Naive thymus-derived CD4-positive, alpha-beta T cell (primary cell): ENCODE measurements at regions not wholly inside any gene's neighbourhood (a gene's known extent, or its start where the extent isn't known, plus 50 kb on each side); places are given as distances from the start of the nearest gene placed in this dataset.

Source experiments
- ATAC-seq: fragments of 150-1000 bp; cut with Tn5 transposase; 2 replicates; pipeline ENCODE4 v1.10.0; 2021; ENCODE audit warnings: mild to moderate bottlenecking, moderate library complexity
- CTCF ChIA-PET: fragments of 350-600 bp; sonication (Branson Sonifier 250); formaldehyde crosslinking; loops from one replicate; lab custom pipeline; 2021; ENCODE audit warnings: antibody characterized with exemption; lab: Charles Lee
- POLR2A ChIA-PET: fragments of 350-600 bp; sonication (Branson Sonifier 250); formaldehyde crosslinking; loops from one replicate; lab custom pipeline; 2021; ENCODE audit warnings: antibody characterized with exemption, inconsistent platforms; lab: Charles Lee
- DNase-seq, 9 donors: peaks; one replicate each; pipeline versions ENCODE4 v3.0.0 to v3.0.0-alpha.2; 2020 to 2022; ENCODE audit warnings: mixed read lengths in 1 of 9
- H3K27ac ChIP-seq: one replicate; pipeline ENCODE4 v1.7.0; 2013; ENCODE audit warnings: mild to moderate bottlenecking, low read depth, low read length, moderate library complexity
- H3K27me3 ChIP-seq, 2 donors: one replicate each; pipeline ENCODE4 v1.7.0; 2013; ENCODE audit warnings: low read length in 2 of 2, mild to moderate bottlenecking in 2 of 2, moderate library complexity in 2 of 2; ENCODE audit not compliant: control insufficient read depth in 2 of 2, insufficient read depth in 2 of 2
- H3K36me3 ChIP-seq, 3 experiments: 1 replicate in 2 of 3; 2 replicates in 1 of 3; pipeline ENCODE4 v1.7.0; 2013; ENCODE audit warnings: low read length in 3 of 3, mild to moderate bottlenecking in 3 of 3, moderate library complexity in 1 of 3; ENCODE audit not compliant: insufficient read depth in 3 of 3, control insufficient read depth in 2 of 3
- H3K4me1 ChIP-seq, 2 donors: one replicate each; pipeline ENCODE4 v1.7.0; 2013; ENCODE audit warnings: low read length in 2 of 2, mild to moderate bottlenecking in 2 of 2, moderate library complexity in 1 of 2; ENCODE audit not compliant: control insufficient read depth in 2 of 2, insufficient read depth in 2 of 2
- H3K4me3 ChIP-seq: 2 replicates; pipeline ENCODE4 v1.7.0; 2013; ENCODE audit warnings: mild to moderate bottlenecking, low read length
- H3K9me3 ChIP-seq, 3 experiments: 1 replicate in 2 of 3; 2 replicates in 1 of 3; pipeline ENCODE4 v1.7.0; 2013; ENCODE audit warnings: low read length in 3 of 3; ENCODE audit not compliant: control insufficient read depth in 2 of 3
- H3K27ac Mint-ChIP-seq, 9 donors: one replicate each; pipeline ENCODE4 v1.8.0; 2020 to 2022; ENCODE audit warnings: mixed read lengths in 9 of 9, mild to moderate bottlenecking in 8 of 9, moderate library complexity in 5 of 9, inconsistent platforms in 2 of 9
- H3K27me3 Mint-ChIP-seq, 5 donors: one replicate each; pipeline ENCODE4 v1.8.0; 2021 to 2022; ENCODE audit warnings: mixed read lengths in 5 of 5, mild to moderate bottlenecking in 1 of 5
- H3K36me3 Mint-ChIP-seq, 5 donors: one replicate each; pipeline ENCODE4 v1.8.0; 2020 to 2022; ENCODE audit warnings: mixed read lengths in 5 of 5, mild to moderate bottlenecking in 3 of 5, inconsistent platforms in 1 of 5
- H3K4me1 Mint-ChIP-seq, 7 donors: one replicate each; pipeline ENCODE4 v1.8.0; 2020 to 2022; ENCODE audit warnings: mixed read lengths in 7 of 7, mild to moderate bottlenecking in 3 of 7, inconsistent platforms in 1 of 7
- H3K4me3 Mint-ChIP-seq, 10 donors: one replicate each; pipeline ENCODE4 v1.8.0; 2020 to 2022; ENCODE audit warnings: mild to moderate bottlenecking in 10 of 10, mixed read lengths in 10 of 10, moderate library complexity in 6 of 10, inconsistent platforms in 2 of 10
- H3K9me3 Mint-ChIP-seq, 11 donors: one replicate each; pipeline ENCODE4 v1.8.0; 2020 to 2022; ENCODE audit warnings: mixed read lengths in 11 of 11, mild to moderate bottlenecking in 4 of 11, inconsistent platforms in 1 of 11, moderate library complexity in 1 of 11
- intact Hi-C, 2 donors: fragments of 100-400 bp; cut with micrococcal nuclease; formaldehyde crosslinking; loops; one replicate each; pipeline ENCODE4 v1.15.1; 2023

GRCh38 chr22:48156603-48157355 lies 1394.3 kb downstream of the TBC1D22A start:
- Histone ChIP-seq H3K27me3 (no peaks in the 10 kb centered on the region), H3K4me3 (no peak overlapping the region), H3K36me3 (no peaks in the 10 kb centered on the region), H3K9me3 (no peaks in the 10 kb centered on the region), H3K4me1 (no peaks in the 10 kb centered on the region), H3K27ac (no peak overlapping the region)
- intact Hi-C loops, result no loop called here
- ChIA-PET POLR2A (no interaction called here), CTCF (no interaction called here)
- Mint-ChIP-seq H3K9me3 (peaks cover 0 to 2% (median 0%) of the 10 kb centered on the region in 11 donors), H3K4me1 (no peaks in the 10 kb centered on the region), H3K36me3 (no peaks in the 10 kb centered on the region), H3K27ac (no peak overlapping the region), H3K4me3 (no peak overlapping the region), H3K27me3 (peaks cover 0 to 15% (median 0%) of the 10 kb centered on the region in 5 donors)
- ATAC-seq (no peak), DNase-seq (no peak)

GRCh38 chr22:48155446-48155845 lies 1393.0 kb downstream of the TBC1D22A start:
- Mint-ChIP-seq H3K4me1 (no peaks in the 10 kb centered on the region), H3K4me3 (no peak overlapping the region), H3K9me3 (peaks cover 0 to 2% (median 0%) of the 10 kb centered on the region in 11 donors), H3K36me3 (no peaks in the 10 kb centered on the region), H3K27ac (no peak overlapping the region), H3K27me3 (peaks cover 0 to 15% (median 0%) of the 10 kb centered on the region in 5 donors)
- intact Hi-C loops, result no loop called here
- no peaks in the 10 kb centered on the region for H3K9me3 ChIP-seq
- no peak overlapping the region for H3K4me3 ChIP-seq
- CTCF ChIA-PET, result no interaction called here
- no peaks in the 10 kb centered on the region for H3K4me1 ChIP-seq
- ATAC-seq (no peak), DNase-seq (no peak)
- no peak overlapping the region for H3K27ac ChIP-seq
- POLR2A ChIA-PET, result no interaction called here
- H3K36me3 ChIP-seq, result no peaks in the 10 kb centered on the region
- no peaks in the 10 kb centered on the region for H3K27me3 ChIP-seq

DNA sequence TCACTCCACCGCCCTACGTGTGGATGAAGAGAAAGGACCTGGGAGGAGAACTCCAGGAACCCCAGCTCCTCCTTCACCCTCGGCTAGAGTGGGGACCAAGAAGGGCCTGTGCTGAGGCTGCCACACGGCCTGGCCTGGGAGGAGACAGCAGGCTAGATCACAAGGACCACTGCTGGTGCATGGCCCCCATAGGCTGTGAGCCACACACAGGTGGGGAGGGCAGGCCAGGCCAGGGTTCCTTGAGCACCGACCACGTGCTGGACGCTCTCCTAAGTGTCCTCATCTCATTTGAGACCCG lies 1392.4 kb downstream of the TBC1D22A start:
- peaks cover 0 to 2% (median 0%) of the 10 kb centered on the region in 11 donors for H3K9me3 Mint-ChIP-seq
- no peaks in the 10 kb centered on the region for H3K36me3 Mint-ChIP-seq
- no peak overlapping the region for H3K4me3 Mint-ChIP-seq
- no peak for DNase-seq
- Histone ChIP-seq H3K9me3 (no peaks in the 10 kb centered on the region), H3K27me3 (no peaks in the 10 kb centered on the region), H3K36me3 (no peaks in the 10 kb centered on the region), H3K4me3 (no peak overlapping the region), H3K4me1 (no peaks in the 10 kb centered on the region), H3K27ac (no peak overlapping the region)
- H3K27ac Mint-ChIP-seq, result no peak overlapping the region
- intact Hi-C loops, result no loop called here
- H3K4me1 Mint-ChIP-seq, result no peaks in the 10 kb centered on the region
- POLR2A ChIA-PET, result no interaction called here
- CTCF ChIA-PET, result no interaction called here
- peaks cover 0 to 15% (median 0%) of the 10 kb centered on the region in 5 donors for H3K27me3 Mint-ChIP-seq
- no peak for ATAC-seq

- ATAC-seq, result no peak
- intact Hi-C loops, result no loop called here
Observed at GRCh38 chr22:48154169-48154942, 1391.9 kb downstream of the TBC1D22A start.

DNA sequence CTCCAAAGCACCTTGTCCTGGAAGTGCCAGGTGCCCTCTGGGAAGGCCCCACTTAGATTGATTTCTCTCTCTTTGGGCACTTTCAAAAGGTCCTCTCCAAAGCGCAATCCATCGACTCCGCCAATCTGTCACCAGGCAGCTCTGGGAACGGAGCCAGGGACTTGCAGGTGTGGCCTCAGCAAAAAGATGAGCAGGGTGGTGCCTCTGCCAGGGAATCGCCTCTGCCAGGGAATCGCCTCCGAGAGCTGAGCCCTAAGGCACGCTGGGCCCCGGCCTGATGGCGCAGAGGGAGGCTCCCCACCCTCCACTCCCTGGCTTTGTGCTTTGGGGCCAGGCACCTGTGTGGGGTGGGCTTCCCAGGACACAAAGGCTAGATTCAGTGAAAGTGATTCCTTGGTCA lies 1391.3 kb downstream of the TBC1D22A start:
- Mint-ChIP-seq H3K27me3 (peaks cover 0 to 15% (median 0%) of the 10 kb centered on the region in 5 donors), H3K4me3 (no peak overlapping the region), H3K36me3 (no peaks in the 10 kb centered on the region), H3K27ac (no peak overlapping the region), H3K9me3 (no peaks in the 10 kb centered on the region), H3K4me1 (no peaks in the 10 kb centered on the region)
- Histone ChIP-seq H3K9me3 (no peaks in the 10 kb centered on the region), H3K27me3 (no peaks in the 10 kb centered on the region), H3K36me3 (no peaks in the 10 kb centered on the region), H3K4me1 (no peaks in the 10 kb centered on the region), H3K27ac (no peak overlapping the region), H3K4me3 (no peak overlapping the region)
- ATAC-seq (no peak), DNase-seq (no peak)
- intact Hi-C loops, result no loop called here
- CTCF ChIA-PET, result no interaction called here
- POLR2A ChIA-PET, result no interaction called here

More at GRCh38 chr22:48154169-48154942, 1391.9 kb downstream of the TBC1D22A start:
- H3K4me1 Mint-ChIP-seq, result no peaks in the 10 kb centered on the region
- H3K4me1 ChIP-seq, result no peaks in the 10 kb centered on the region
- no peak overlapping the region for H3K27ac ChIP-seq
- no peaks in the 10 kb centered on the region for H3K27me3 ChIP-seq
- H3K36me3 Mint-ChIP-seq, result no peaks in the 10 kb centered on the region
- no peak overlapping the region for H3K4me3 Mint-ChIP-seq
- no peak overlapping the region for H3K27ac Mint-ChIP-seq
- H3K36me3 ChIP-seq, result no peaks in the 10 kb centered on the region
- no peak overlapping the region for H3K4me3 ChIP-seq
- H3K27me3 Mint-ChIP-seq, result peaks cover 0 to 15% (median 0%) of the 10 kb centered on the region in 5 donors
- CTCF ChIA-PET, result no interaction called here
- no peaks in the 10 kb centered on the region for H3K9me3 ChIP-seq
- H3K9me3 Mint-ChIP-seq, result peaks cover 0 to 2% (median 0%) of the 10 kb centered on the region in 11 donors
- DNase-seq, result no peak
- POLR2A ChIA-PET, result no interaction called here

- Mint-ChIP-seq H3K27ac (no peak overlapping the region), H3K4me1 (no peaks in the 10 kb centered on the region), H3K36me3 (no peaks in the 10 kb centered on the region), H3K9me3 (no peaks in the 10 kb centered on the region), H3K4me3 (no peak overlapping the region), H3K27me3 (peaks cover 0 to 15% (median 0%) of the 10 kb centered on the region in 5 donors)
- DNase-seq (no peak), ATAC-seq (no peak)
- intact Hi-C loops, result no loop called here
- Histone ChIP-seq H3K27me3 (no peaks in the 10 kb centered on the region), H3K4me3 (no peak overlapping the region), H3K9me3 (no peaks in the 10 kb centered on the region), H3K36me3 (no peaks in the 10 kb centered on the region), H3K27ac (no peak overlapping the region), H3K4me1 (no peaks in the 10 kb centered on the region)
- POLR2A ChIA-PET, result no interaction called here
- CTCF ChIA-PET, result no interaction called here
Observed at GRCh38 chr22:48152916-48153315, 1390.5 kb downstream of the TBC1D22A start.
